Liver (tissue), 8 donors: ENCODE measurements at regions not wholly inside any gene's neighbourhood (a gene's known extent, or its start where the extent isn't known, plus 50 kb on each side); places are given as distances from the start of the nearest gene placed in this dataset.

ENCODE experiments used
- DNase-seq: peaks from one replicate; pipeline ENCODE4 v3.0.0-alpha.2; 2017; ENCODE audit warnings: low spot score
- H3K27ac ChIP-seq, 2 donors: one replicate each; pipeline ENCODE4 v1.7.0; 2013; ENCODE audit warnings: inconsistent platforms in 2 of 2, low read length in 2 of 2, control low read depth in 1 of 2, low read depth in 1 of 2, mild to moderate bottlenecking in 1 of 2
- H3K27me3 ChIP-seq, 4 donors: one replicate each; pipeline versions ENCODE4 v1.6.1 to v1.7.0; 2013; ENCODE audit warnings: low read length in 3 of 4, inconsistent platforms in 1 of 4, mild to moderate bottlenecking in 1 of 4, moderate library complexity in 1 of 4; ENCODE audit not compliant: control insufficient read depth in 4 of 4, insufficient read depth in 4 of 4
- H3K36me3 ChIP-seq, 4 donors: one replicate each; pipeline versions ENCODE4 v1.6.1 to v1.7.0; 2013; ENCODE audit warnings: low read length in 3 of 4, mild to moderate bottlenecking in 3 of 4, low read depth in 1 of 4, moderate library complexity in 1 of 4; ENCODE audit not compliant: control insufficient read depth in 4 of 4, insufficient read depth in 3 of 4
- H3K4me1 ChIP-seq, 4 donors: one replicate each; pipeline versions ENCODE4 v1.6.1 to v1.7.0; 2013; ENCODE audit warnings: low read length in 3 of 4, mild to moderate bottlenecking in 3 of 4, moderate library complexity in 1 of 4; ENCODE audit not compliant: control insufficient read depth in 4 of 4, insufficient read depth in 4 of 4
- H3K4me3 ChIP-seq, 3 donors: one replicate each; pipeline versions ENCODE4 v1.6.1 to v1.7.0; 2013; ENCODE audit warnings: low read length in 3 of 3, control low read depth in 1 of 3, low read depth in 1 of 3, mild to moderate bottlenecking in 1 of 3
- H3K9ac ChIP-seq, 2 donors: one replicate each; pipeline ENCODE4 v1.7.0; 2013; ENCODE audit warnings: low read length in 2 of 2, mild to moderate bottlenecking in 2 of 2, moderate library complexity in 2 of 2, control low read depth in 1 of 2, low read depth in 1 of 2
- H3K9me3 ChIP-seq, 4 donors: one replicate each; pipeline versions ENCODE4 v1.6.1 to v1.7.0; 2013; ENCODE audit warnings: low read length in 3 of 4; ENCODE audit not compliant: control insufficient read depth in 4 of 4
- EGR1 ChIP-seq, 2 donors: IDR thresholded peaks; 2 replicates each; pipeline ENCODE4 v1.6.1; 2016 to 2018; ENCODE audit warnings: antibody characterized with exemption in 2 of 2, low read depth in 2 of 2
- FOXA1 ChIP-seq: IDR thresholded peaks from 2 replicates; pipeline ENCODE4 v1.6.1; 2016; ENCODE audit warnings: antibody characterized with exemption
- FOXA2 ChIP-seq: IDR thresholded peaks from 2 replicates; pipeline ENCODE4 v1.6.1; 2016; ENCODE audit warnings: antibody characterized with exemption
- GABPA ChIP-seq, 2 donors: IDR thresholded peaks in 1 of 2; conservative IDR thresholded peaks in 1 of 2; 2 replicates each; pipeline ENCODE4 v1.6.1; 2016; ENCODE audit warnings: antibody characterized with exemption in 2 of 2, mild to moderate bottlenecking in 1 of 2, moderate library complexity in 1 of 2
- HNF4A ChIP-seq, 2 donors: conservative IDR thresholded peaks; 2 replicates each; pipeline ENCODE4 v1.6.1; 2016; ENCODE audit warnings: antibody characterized with exemption in 2 of 2, mild to moderate bottlenecking in 2 of 2
- HNF4G ChIP-seq: IDR thresholded peaks from 2 replicates; pipeline ENCODE4 v1.6.1; 2016; ENCODE audit warnings: antibody characterized with exemption
- JUND ChIP-seq, 2 donors: IDR thresholded peaks; 2 replicates each; pipeline ENCODE4 v1.6.1; 2016; ENCODE audit warnings: antibody characterized with exemption in 2 of 2
- NR2F2 ChIP-seq: IDR thresholded peaks from 2 replicates; pipeline ENCODE4 v1.6.1; 2016; ENCODE audit warnings: antibody characterized with exemption
- RAD21 ChIP-seq, 2 donors: IDR thresholded peaks; 2 replicates each; pipeline ENCODE4 v1.6.1; 2016; ENCODE audit warnings: antibody characterized with exemption in 2 of 2, mild to moderate bottlenecking in 2 of 2
- REST ChIP-seq: IDR thresholded peaks from 2 replicates; pipeline ENCODE4 v1.6.1; 2016; ENCODE audit warnings: antibody characterized with exemption, mild to moderate bottlenecking
- RXRA ChIP-seq, 2 donors: IDR thresholded peaks; 2 replicates each; pipeline ENCODE4 v1.6.1; 2017 to 2018; ENCODE audit warnings: antibody characterized with exemption in 2 of 2, mild to moderate bottlenecking in 1 of 2
- SP1 ChIP-seq: IDR thresholded peaks from 2 replicates; pipeline ENCODE4 v1.6.1; 2018; ENCODE audit warnings: antibody characterized with exemption, mild to moderate bottlenecking
- TAF1 ChIP-seq: conservative IDR thresholded peaks from 2 replicates; pipeline ENCODE4 v1.6.1; 2016; ENCODE audit warnings: antibody characterized with exemption, mild to moderate bottlenecking
- YY1 ChIP-seq: IDR thresholded peaks from 2 replicates; pipeline ENCODE4 v1.6.1; 2016; ENCODE audit warnings: antibody characterized with exemption, mild to moderate bottlenecking
- WGBS: extraction: QIAGEN DNeasy Blood & Tissue Kit; methylation state at CpG from one replicate; pipeline ENCODE4 v1.1.7; 2013; 5-methylcytosine and 5-hydroxymethylcytosine counted together
- TF ChIP-seq, protein P1 (sequence below): IDR thresholded peaks from 2 replicates; pipeline ENCODE4 v1.6.1; 2016; ENCODE audit warnings: antibody characterized with exemption
- TF ChIP-seq, protein P2 (sequence below): fragments of 150-350 bp; IDR thresholded peaks from 2 replicates; pipeline ENCODE4 v1.5.1; 2017; ENCODE audit warnings: improper control_type of control experiment, low read depth, low read length; ENCODE audit not compliant: missing input control
- TF ChIP-seq, protein P3 (sequence below): IDR thresholded peaks from 2 replicates; pipeline ENCODE4 v1.6.1; 2016; ENCODE audit warnings: antibody characterized with exemption
- TF ChIP-seq, protein P4 (sequence below): IDR thresholded peaks from 2 replicates; pipeline ENCODE4 v1.6.1; 2016; ENCODE audit warnings: antibody characterized with exemption
- donor health status: healthy.
- donor health status: healthy.
- donor health status: healthy.
- donor health status: healthy.
- donor health status: healthy.

DNA sequence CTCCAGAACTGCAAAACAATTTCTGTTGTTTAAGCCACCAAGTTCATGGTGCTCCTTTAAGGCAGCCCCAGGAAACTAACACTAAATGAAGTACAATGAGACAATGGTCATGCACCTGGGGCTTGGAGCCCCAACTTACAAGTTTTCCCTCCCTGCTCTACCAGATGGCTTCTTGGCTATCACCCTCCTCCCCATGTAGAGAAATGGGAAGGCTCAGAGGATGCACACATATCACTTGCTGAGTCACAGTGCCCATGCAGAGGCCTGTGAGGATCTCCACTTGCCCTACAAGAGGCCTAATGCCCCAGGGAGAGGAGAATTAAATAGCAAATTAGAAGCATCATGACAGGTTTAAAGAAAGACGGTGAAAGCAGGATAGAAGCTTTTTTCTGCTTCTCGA lies 270.9 kb downstream of the TTC32 start:
- 95% methylated on average over 2 of the region's 2 CpGs for WGBS
- Histone ChIP-seq H3K9me3 (peaks cover 0 to 6% (median 1%) of the 10 kb centered on the region in 4 donors), H3K4me3 (no peak overlapping the region), H3K4me1 (no peaks in the 10 kb centered on the region), H3K27ac (no peak overlapping the region), H3K36me3 (no peaks in the 10 kb centered on the region), H3K27me3 (no peaks in the 10 kb centered on the region), H3K9ac (no peak overlapping the region)
- TF ChIP-seq, protein P1, sequence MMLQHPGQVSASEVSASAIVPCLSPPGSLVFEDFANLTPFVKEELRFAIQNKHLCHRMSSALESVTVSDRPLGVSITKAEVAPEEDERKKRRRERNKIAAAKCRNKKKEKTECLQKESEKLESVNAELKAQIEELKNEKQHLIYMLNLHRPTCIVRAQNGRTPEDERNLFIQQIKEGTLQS = no peak
- TF ChIP-seq EGR1 (IDR thresholded peaks at IDR 0.05; ENCODE audit: low read depth in 2 of 2) = no peak
- no peak for DNase-seq

- Histone ChIP-seq H3K4me1 (no peaks in the 10 kb centered on the region), H3K4me3 (no peak overlapping the region), H3K27ac (no peak overlapping the region), H3K9ac (no peak overlapping the region), H3K36me3 (no peaks in the 10 kb centered on the region), H3K27me3 (no peaks in the 10 kb centered on the region), H3K9me3 (peaks cover 0 to 6% (median 1%) of the 10 kb centered on the region in 4 donors)
- DNase-seq = no peak
- TF ChIP-seq REST (no peak), FOXA2 (no peak), TAF1 (no peak), NR2F2 (no peak), HNF4A (conservative IDR thresholded peaks at IDR 0.05) (no peak), RAD21 (IDR thresholded peaks at IDR 0.05) (no peak), SP1 (no peak), HNF4G (no peak), JUND (IDR thresholded peaks at IDR 0.05) (no peak), FOXA1 (no peak), RXRA (IDR thresholded peaks at IDR 0.05) (no peak), EGR1 (IDR thresholded peaks at IDR 0.05; ENCODE audit: low read depth in 2 of 2) (no peak), GABPA (IDR thresholded peaks at IDR 0.05 in 1 of 2, conservative IDR thresholded peaks at IDR 0.05 in 1 of 2) (no peak), YY1 (no peak)
- TF ChIP-seq, protein P1 = no peak
- TF ChIP-seq, protein P2, sequence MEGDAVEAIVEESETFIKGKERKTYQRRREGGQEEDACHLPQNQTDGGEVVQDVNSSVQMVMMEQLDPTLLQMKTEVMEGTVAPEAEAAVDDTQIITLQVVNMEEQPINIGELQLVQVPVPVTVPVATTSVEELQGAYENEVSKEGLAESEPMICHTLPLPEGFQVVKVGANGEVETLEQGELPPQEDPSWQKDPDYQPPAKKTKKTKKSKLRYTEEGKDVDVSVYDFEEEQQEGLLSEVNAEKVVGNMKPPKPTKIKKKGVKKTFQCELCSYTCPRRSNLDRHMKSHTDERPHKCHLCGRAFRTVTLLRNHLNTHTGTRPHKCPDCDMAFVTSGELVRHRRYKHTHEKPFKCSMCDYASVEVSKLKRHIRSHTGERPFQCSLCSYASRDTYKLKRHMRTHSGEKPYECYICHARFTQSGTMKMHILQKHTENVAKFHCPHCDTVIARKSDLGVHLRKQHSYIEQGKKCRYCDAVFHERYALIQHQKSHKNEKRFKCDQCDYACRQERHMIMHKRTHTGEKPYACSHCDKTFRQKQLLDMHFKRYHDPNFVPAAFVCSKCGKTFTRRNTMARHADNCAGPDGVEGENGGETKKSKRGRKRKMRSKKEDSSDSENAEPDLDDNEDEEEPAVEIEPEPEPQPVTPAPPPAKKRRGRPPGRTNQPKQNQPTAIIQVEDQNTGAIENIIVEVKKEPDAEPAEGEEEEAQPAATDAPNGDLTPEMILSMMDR = no peak
- TF ChIP-seq, protein P3, sequence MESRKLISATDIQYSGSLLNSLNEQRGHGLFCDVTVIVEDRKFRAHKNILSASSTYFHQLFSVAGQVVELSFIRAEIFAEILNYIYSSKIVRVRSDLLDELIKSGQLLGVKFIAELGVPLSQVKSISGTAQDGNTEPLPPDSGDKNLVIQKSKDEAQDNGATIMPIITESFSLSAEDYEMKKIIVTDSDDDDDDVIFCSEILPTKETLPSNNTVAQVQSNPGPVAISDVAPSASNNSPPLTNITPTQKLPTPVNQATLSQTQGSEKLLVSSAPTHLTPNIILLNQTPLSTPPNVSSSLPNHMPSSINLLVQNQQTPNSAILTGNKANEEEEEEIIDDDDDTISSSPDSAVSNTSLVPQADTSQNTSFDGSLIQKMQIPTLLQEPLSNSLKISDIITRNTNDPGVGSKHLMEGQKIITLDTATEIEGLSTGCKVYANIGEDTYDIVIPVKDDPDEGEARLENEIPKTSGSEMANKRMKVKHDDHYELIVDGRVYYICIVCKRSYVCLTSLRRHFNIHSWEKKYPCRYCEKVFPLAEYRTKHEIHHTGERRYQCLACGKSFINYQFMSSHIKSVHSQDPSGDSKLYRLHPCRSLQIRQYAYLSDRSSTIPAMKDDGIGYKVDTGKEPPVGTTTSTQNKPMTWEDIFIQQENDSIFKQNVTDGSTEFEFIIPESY = no peak
- TF ChIP-seq, protein P4, sequence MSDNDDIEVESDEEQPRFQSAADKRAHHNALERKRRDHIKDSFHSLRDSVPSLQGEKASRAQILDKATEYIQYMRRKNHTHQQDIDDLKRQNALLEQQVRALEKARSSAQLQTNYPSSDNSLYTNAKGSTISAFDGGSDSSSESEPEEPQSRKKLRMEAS = no peak
These were observed 268.9 kb upstream of the OSR1 start for GRCh38 chr2:19627359-19627758.
